GM10266 (cell line): ENCODE measurements at regions not wholly inside any gene's neighbourhood (a gene's known extent, or its start where the extent isn't known, plus 50 kb on each side); places are given as distances from the start of the nearest gene placed in this dataset.
"Not testable (repeated sequence)": the region's sequence is repeated elsewhere in the genome, so short reads cannot be mapped to it uniquely, and the experiment has no call there.

Source experiments
- DNase-seq: peaks from one replicate; pipeline ENCODE4 v3.0.0; 2012; ENCODE audit errors: extremely low spot score
- CTCF ChIP-seq: IDR thresholded peaks from 2 replicates; pipeline ENCODE4 v1.5.1; 2012; ENCODE audit warnings: mild to moderate bottlenecking, low read depth; ENCODE audit not compliant: control insufficient read depth, insufficient read depth; ENCODE audit errors: missing control alignments

DNA sequence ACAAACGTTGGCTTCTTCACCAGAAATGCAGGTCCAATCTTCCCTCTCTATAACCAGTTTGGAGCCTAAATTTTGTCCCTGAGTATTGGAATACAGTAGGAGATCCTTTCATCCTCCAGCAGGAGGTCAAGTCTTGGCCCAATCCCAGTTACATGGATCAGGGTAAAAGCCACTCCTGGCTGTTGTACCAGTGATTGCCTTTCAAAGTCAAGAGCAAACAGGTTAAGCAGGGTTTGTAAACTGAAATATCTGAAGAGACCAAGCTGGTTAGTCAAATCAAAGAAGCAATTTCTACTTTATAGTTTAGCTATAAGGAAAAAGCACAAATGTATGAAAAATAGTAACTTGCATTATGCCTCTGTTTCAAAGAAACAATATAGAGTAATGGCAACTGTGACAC, 329.4 kb downstream of the NAF1 start:
- DNase-seq = no peak
- TF ChIP-seq CTCF = no peak

GRCh38 chr4:162836773-162837172, 329.9 kb downstream of the NAF1 start:
- DNase-seq = no peak
- no peak for TF ChIP-seq CTCF

- not testable (repeated sequence) for DNase-seq
These were observed 330.4 kb downstream of the NAF1 start for GRCh38 chr4:162836258-162836657.

DNA sequence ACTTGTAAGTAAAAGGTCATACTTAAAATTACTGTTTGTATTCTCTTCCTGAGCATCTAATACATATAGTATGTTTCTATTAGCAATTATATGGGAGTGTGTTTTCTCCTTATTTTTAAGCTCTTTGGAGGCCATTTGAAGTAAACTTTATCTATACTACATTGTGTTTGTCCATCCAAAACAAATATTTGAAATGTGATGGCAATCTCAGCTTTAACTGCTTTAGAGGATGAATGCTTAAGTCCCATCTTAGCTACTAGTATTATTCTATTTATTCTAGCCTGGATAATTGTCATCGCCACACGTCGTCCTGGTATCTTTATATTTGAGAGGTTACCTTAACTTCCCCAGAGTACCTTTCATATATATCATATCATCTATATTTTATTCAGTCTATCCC, 335.8 kb downstream of the NAF1 start:
- TF ChIP-seq CTCF = no peak
- DNase-seq = no peak

GRCh38 chr4:162817374-162817773, 349.3 kb downstream of the NAF1 start:
- DNase-seq = not testable (repeated sequence)

DNA sequence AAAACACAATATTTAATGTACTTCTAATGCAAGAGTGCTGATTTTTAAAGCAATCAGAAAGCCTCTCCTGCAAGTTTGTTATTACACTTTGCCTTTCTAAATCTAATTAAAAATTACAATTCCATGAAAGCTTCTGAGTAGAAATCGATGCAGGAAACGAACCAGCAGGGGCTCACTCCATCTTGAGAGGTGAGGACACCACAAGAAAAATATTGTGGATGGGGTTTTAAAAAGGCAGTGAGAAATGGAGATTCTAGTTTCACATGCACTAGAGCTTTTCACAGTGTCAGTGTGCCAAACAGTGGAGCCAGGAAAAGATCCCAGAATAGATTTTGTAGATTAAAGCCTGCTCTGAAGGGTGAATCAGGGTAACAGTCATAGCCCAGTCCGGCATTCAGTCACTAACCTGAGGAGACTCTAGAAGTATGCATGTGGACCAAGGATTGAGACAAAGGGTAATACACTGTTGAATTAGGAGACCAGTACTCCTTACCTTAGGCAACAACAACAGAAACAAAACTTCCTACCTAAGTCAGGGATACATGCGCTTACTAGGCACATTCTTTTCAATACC, 362.3 kb downstream of the NAF1 start:
- no peak for DNase-seq
- no peak for TF ChIP-seq CTCF

DNA sequence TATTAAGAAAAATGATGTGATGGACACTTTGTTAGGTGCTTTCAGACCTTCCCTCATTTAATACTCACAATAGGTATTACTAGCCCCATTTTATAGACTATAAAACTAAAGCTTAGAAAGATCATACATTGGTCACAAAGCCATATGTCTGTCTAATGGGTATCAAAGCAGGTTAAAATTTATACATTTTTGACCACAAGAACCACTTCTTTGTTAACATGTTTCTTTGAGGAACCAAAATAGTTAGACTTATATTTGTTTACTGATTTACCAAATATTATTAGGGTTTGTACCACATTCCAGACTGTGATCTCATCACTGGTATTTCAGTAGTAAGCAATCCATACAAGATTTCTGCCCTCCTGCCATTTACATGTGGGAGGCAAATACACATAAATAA, 363.3 kb downstream of the NAF1 start:
- no peak for DNase-seq
- TF ChIP-seq CTCF = no peak

GRCh38 chr4:162797108-162797507, 369.6 kb downstream of the NAF1 start:
- no peak for DNase-seq
- no peak for TF ChIP-seq CTCF
